Neural cell (in vitro differentiated cells): ENCODE measurements at regions not wholly inside any gene's neighbourhood (a gene's known extent, or its start where the extent isn't known, plus 50 kb on each side); places are given as distances from the start of the nearest gene placed in this dataset.

Experiments used
- H2AFZ ChIP-seq: fragments of 200-600, 300-800 bp; sonication (generic), shearing (Covaris generic); 2 replicates; pipeline ENCODE4 v1.6.0; 2014; ENCODE audit warnings: low read depth, mild to moderate bottlenecking, antibody characterized with exemption, low read length, moderate library complexity
- H3F3A ChIP-seq: fragments of 200-600 bp; shearing (Covaris generic); 2 replicates; pipeline ENCODE4 v1.6.1; 2016; ENCODE audit warnings: mild to moderate bottlenecking, moderate library complexity, mixed read lengths, antibody characterized with exemption, low read length; ENCODE audit not compliant: insufficient read depth, poor library complexity, severe bottlenecking
- H3K27ac ChIP-seq: fragments of 200-600, 300-800 bp; sonication (generic), shearing (Covaris generic); 2 replicates; pipeline ENCODE4 v1.5.1; 2014; ENCODE audit warnings: mild to moderate bottlenecking, low read length, moderate library complexity
- H3K27me3 ChIP-seq: fragments of 300-800, 200-600 bp; sonication (generic), shearing (Covaris generic); 2 replicates; pipeline ENCODE4 v1.6.0; 2014; ENCODE audit warnings: mild to moderate bottlenecking, low read depth, low read length, moderate library complexity; ENCODE audit not compliant: insufficient read depth
- H3K36me3 ChIP-seq: fragments of 300-800, 200-600 bp; sonication (generic), shearing (Covaris generic); 2 replicates; pipeline ENCODE4 v1.5.1; 2014; ENCODE audit warnings: mild to moderate bottlenecking, antibody characterized with exemption, low read length, moderate library complexity; ENCODE audit not compliant: insufficient read depth
- H3K4me2 ChIP-seq: fragments of 300-800, 200-600 bp; sonication (generic), shearing (Covaris generic); 2 replicates; pipeline ENCODE4 v1.6.0; 2014; ENCODE audit warnings: mild to moderate bottlenecking, low read length
- H3K4me3 ChIP-seq: fragments of 300-800, 200-600 bp; sonication (generic), shearing (Covaris generic); 2 replicates; pipeline ENCODE4 v1.5.1; 2014; ENCODE audit warnings: mild to moderate bottlenecking, low read length, moderate library complexity
- H3K79me2 ChIP-seq: fragments of 200-600 bp; shearing (Covaris generic); replicated peaks from 2 replicates; pipeline ENCODE4 v1.6.0; 2014; ENCODE audit warnings: mild to moderate bottlenecking, low read length, moderate library complexity; ENCODE audit not compliant: insufficient read depth
- H3K9ac ChIP-seq: fragments of 300-800, 200-600 bp; sonication (generic), shearing (Covaris generic); 2 replicates; pipeline ENCODE4 v1.6.1; 2016; ENCODE audit warnings: mild to moderate bottlenecking, low read length, mixed read lengths
- H3K9me2 ChIP-seq: fragments of 200-600 bp; shearing (Covaris generic); 2 replicates; pipeline ENCODE4 v1.6.1; 2016; ENCODE audit warnings: mild to moderate bottlenecking, low read length, mixed read lengths; ENCODE audit not compliant: insufficient read depth
- H3K9me3 ChIP-seq: fragments of 200-600, 300-800 bp; sonication (generic), shearing (Covaris generic); 2 replicates; pipeline ENCODE4 v1.6.1; 2016; ENCODE audit warnings: mild to moderate bottlenecking, mixed run types, low read length, moderate library complexity, mixed read lengths
- H4K20me1 ChIP-seq: fragments of 200-600 bp; shearing (Covaris generic); 2 replicates; pipeline ENCODE4 v1.6.1; 2016; ENCODE audit warnings: mild to moderate bottlenecking, mixed run types; ENCODE audit not compliant: insufficient read depth
- CTCF ChIP-seq: fragments of 450-650 bp; IDR thresholded peaks from 2 replicates; pipeline ENCODE4 v1.5.1; 2014; ENCODE audit warnings: antibody characterized with exemption, mild to moderate bottlenecking, moderate library complexity; ENCODE audit not compliant: poor library complexity, severe bottlenecking
- EP300 ChIP-seq: fragments of 450-650 bp; conservative IDR thresholded peaks from 2 replicates; pipeline ENCODE4 v1.6.1; 2014; ENCODE audit warnings: antibody characterized with exemption, mild to moderate bottlenecking, moderate library complexity; ENCODE audit not compliant: poor library complexity, severe bottlenecking
- EZH2 ChIP-seq: fragments of 200-600, 300-800 bp; shearing (Covaris generic), sonication (generic); IDR thresholded peaks from 2 replicates; pipeline ENCODE4 v1.6.1; 2014; ENCODE audit warnings: antibody characterized with exemption, low read length, borderline replicate concordance, mild to moderate bottlenecking; ENCODE audit not compliant: insufficient read depth, poor library complexity, severe bottlenecking
- MXI1 ChIP-seq: fragments of 450-650 bp; conservative IDR thresholded peaks from 2 replicates; pipeline ENCODE4 v1.6.1; 2014; ENCODE audit warnings: antibody characterized with exemption, mild to moderate bottlenecking; ENCODE audit not compliant: poor library complexity, severe bottlenecking
- POLR2AphosphoS5 ChIP-seq: IDR thresholded peaks from 2 replicates; pipeline ENCODE4 v1.6.1; 2012
- RAD21 ChIP-seq: fragments of 450-650 bp; conservative IDR thresholded peaks from 2 replicates; pipeline ENCODE4 v1.6.1; 2014; ENCODE audit warnings: antibody characterized with exemption, mild to moderate bottlenecking, moderate library complexity
- SMC3 ChIP-seq: fragments of 450-650 bp; conservative IDR thresholded peaks from 2 replicates; pipeline ENCODE4 v1.6.1; 2014; ENCODE audit warnings: antibody characterized with exemption, mild to moderate bottlenecking, moderate library complexity; ENCODE audit not compliant: poor library complexity
- TAF1 ChIP-seq: IDR thresholded peaks from 2 replicates; pipeline ENCODE4 v1.6.1; 2012; ENCODE audit warnings: low read depth
- TF ChIP-seq, protein P1 (sequence below): IDR thresholded peaks from 2 replicates; pipeline ENCODE4 v1.6.1; 2012; ENCODE audit warnings: borderline replicate concordance

GRCh38 chr2:4873364-4873763, 818.8 kb upstream of the SOX11 start (continued):
- no peak for TF ChIP-seq RAD21
- no peak for TF ChIP-seq SMC3
- TF ChIP-seq POLR2AphosphoS5, result no peak

DNA sequence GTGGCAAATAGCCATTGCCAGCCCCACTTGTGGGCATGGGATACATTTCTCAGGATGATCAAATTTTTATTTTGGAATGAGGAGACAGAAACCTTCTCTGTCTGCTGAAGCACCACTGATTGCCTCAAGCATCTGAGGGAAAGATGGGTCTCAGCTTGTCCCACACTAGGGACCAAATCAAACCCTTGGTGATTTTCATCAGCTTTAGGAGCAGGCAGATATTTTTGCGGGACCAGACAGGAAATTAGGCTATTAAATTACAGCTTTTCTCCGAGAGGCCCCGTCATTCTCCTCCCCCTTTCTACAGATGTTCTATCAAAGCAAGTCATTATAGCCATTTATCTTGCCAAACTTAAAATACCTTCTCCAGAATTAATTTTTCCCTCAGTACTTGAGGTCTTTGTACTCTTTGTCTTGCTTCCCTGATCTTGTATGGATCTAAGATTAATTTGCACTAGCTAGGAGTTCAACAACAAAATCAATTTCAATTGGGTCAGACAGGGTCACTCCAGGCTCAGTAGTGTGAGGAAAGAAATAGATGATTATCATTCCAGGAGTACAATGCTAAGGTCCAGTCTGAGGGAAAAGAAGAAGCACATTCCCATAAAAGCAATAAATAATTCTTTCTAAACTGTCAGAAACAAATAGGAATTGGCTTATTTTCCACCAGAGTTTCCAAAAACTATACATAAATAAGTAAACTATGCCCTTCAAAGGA, 818.1 kb upstream of the SOX11 start:
- Histone ChIP-seq H3F3A (no peaks in the 10 kb centered on the region), H3K9ac (no peak overlapping the region), H3K9me2 (no peaks in the 10 kb centered on the region), H2AFZ (no peak overlapping the region), H3K4me2 (no peak overlapping the region), H3K27me3 (no peaks in the 10 kb centered on the region), H3K36me3 (no peaks in the 10 kb centered on the region), H3K4me3 (no peak overlapping the region), H3K79me2 (no peaks in the 10 kb centered on the region), H4K20me1 (no peaks in the 10 kb centered on the region), H3K9me3 (no peaks in the 10 kb centered on the region), H3K27ac (no peak overlapping the region)
- no peak for TF ChIP-seq EP300
- TF ChIP-seq POLR2AphosphoS5, result no peak
- no peak for TF ChIP-seq MXI1
- TF ChIP-seq SMC3, result no peak
- TF ChIP-seq, protein P1, sequence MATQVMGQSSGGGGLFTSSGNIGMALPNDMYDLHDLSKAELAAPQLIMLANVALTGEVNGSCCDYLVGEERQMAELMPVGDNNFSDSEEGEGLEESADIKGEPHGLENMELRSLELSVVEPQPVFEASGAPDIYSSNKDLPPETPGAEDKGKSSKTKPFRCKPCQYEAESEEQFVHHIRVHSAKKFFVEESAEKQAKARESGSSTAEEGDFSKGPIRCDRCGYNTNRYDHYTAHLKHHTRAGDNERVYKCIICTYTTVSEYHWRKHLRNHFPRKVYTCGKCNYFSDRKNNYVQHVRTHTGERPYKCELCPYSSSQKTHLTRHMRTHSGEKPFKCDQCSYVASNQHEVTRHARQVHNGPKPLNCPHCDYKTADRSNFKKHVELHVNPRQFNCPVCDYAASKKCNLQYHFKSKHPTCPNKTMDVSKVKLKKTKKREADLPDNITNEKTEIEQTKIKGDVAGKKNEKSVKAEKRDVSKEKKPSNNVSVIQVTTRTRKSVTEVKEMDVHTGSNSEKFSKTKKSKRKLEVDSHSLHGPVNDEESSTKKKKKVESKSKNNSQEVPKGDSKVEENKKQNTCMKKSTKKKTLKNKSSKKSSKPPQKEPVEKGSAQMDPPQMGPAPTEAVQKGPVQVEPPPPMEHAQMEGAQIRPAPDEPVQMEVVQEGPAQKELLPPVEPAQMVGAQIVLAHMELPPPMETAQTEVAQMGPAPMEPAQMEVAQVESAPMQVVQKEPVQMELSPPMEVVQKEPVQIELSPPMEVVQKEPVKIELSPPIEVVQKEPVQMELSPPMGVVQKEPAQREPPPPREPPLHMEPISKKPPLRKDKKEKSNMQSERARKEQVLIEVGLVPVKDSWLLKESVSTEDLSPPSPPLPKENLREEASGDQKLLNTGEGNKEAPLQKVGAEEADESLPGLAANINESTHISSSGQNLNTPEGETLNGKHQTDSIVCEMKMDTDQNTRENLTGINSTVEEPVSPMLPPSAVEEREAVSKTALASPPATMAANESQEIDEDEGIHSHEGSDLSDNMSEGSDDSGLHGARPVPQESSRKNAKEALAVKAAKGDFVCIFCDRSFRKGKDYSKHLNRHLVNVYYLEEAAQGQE, result no peak
- TF ChIP-seq RAD21, result no peak
- no peak for TF ChIP-seq CTCF
- no peak for TF ChIP-seq EZH2
- no peak for TF ChIP-seq TAF1

- no peaks in the 10 kb centered on the region for H3K27me3 ChIP-seq
- no peak overlapping the region for H3K4me2 ChIP-seq
- no peak for TF ChIP-seq CTCF
- TF ChIP-seq EP300, result no peak
- TF ChIP-seq, protein P1, result no peak
- TF ChIP-seq SMC3, result no peak
- no peak for TF ChIP-seq TAF1
- H3F3A ChIP-seq, result no peaks in the 10 kb centered on the region
- H4K20me1 ChIP-seq, result no peaks in the 10 kb centered on the region
- H3K36me3 ChIP-seq, result no peaks in the 10 kb centered on the region
- H2AFZ ChIP-seq, result no peak overlapping the region
- no peaks in the 10 kb centered on the region for H3K9me2 ChIP-seq
- H3K27ac ChIP-seq, result no peak overlapping the region
- no peaks in the 10 kb centered on the region for H3K79me2 ChIP-seq
- H3K4me3 ChIP-seq, result no peak overlapping the region
- H3K9ac ChIP-seq, result no peak overlapping the region
- H3K9me3 ChIP-seq, result no peaks in the 10 kb centered on the region
Observed at GRCh38 chr2:4882421-4882820, 809.8 kb upstream of the SOX11 start.
